MM.1S (cell line): ENCODE measurements at regions not wholly inside any gene's neighbourhood (a gene's known extent, or its start where the extent isn't known, plus 50 kb on each side); places are given as distances from the start of the nearest gene placed in this dataset.

Source experiments
- DNase-seq: peaks from one replicate; pipeline ENCODE4 v3.0.0-alpha.2; 2015
- H2AFZ ChIP-seq: fragments of 300-600 bp; sonication (generic); 2 replicates; pipeline ENCODE4 v1.6.0; 2016; ENCODE audit warnings: antibody characterized with exemption, low read length
- H3F3A ChIP-seq: fragments of 300-600 bp; sonication (generic); 2 replicates; pipeline ENCODE4 v1.6.1; 2016; ENCODE audit warnings: mild to moderate bottlenecking, antibody characterized with exemption, low read length, moderate library complexity, mixed read lengths; ENCODE audit not compliant: insufficient read depth
- H3K27ac ChIP-seq: fragments of 300-600 bp; sonication (generic); 2 replicates; pipeline ENCODE4 v1.5.1; 2016; ENCODE audit warnings: mild to moderate bottlenecking, low read length
- H3K27me3 ChIP-seq: fragments of 300-600 bp; sonication (generic); replicated peaks from 2 replicates; pipeline ENCODE4 v1.6.0; 2016; ENCODE audit warnings: low read length; ENCODE audit not compliant: insufficient read depth
- H3K36me3 ChIP-seq: fragments of 300-600 bp; sonication (generic); replicated peaks from 2 replicates; pipeline ENCODE4 v1.6.1; 2016; ENCODE audit warnings: mild to moderate bottlenecking, low read length, mixed read lengths; ENCODE audit not compliant: insufficient read depth
- H3K4me1 ChIP-seq: fragments of 300-600 bp; sonication (generic); 2 replicates; pipeline ENCODE4 v1.6.1; 2016; ENCODE audit warnings: low read length, mixed read lengths
- H3K4me2 ChIP-seq: fragments of 300-600 bp; sonication (generic); 2 replicates; pipeline ENCODE4 v1.6.0; 2016; ENCODE audit warnings: low read depth, low read length
- H3K4me3 ChIP-seq: fragments of 300-600 bp; sonication (generic); 2 replicates; pipeline ENCODE4 v1.5.1; 2016; ENCODE audit warnings: low read length, mixed read lengths
- H3K79me2 ChIP-seq: fragments of 300-600 bp; sonication (generic); 2 replicates; pipeline ENCODE4 v1.6.1; 2016; ENCODE audit warnings: mixed run types, low read length, mixed read lengths
- H3K9ac ChIP-seq: fragments of 300-600 bp; sonication (generic); 2 replicates; pipeline ENCODE4 v1.6.1; 2016; ENCODE audit warnings: low read length, mixed read lengths
- H3K9me2 ChIP-seq: fragments of 300-600 bp; sonication (generic); replicated peaks from 2 replicates; pipeline ENCODE4 v1.6.1; 2016; ENCODE audit warnings: mild to moderate bottlenecking, low read length, mixed read lengths; ENCODE audit not compliant: insufficient read depth
- H3K9me3 ChIP-seq: fragments of 300-600 bp; sonication (generic); replicated peaks from 2 replicates; pipeline ENCODE4 v1.6.1; 2016; ENCODE audit warnings: mild to moderate bottlenecking, low read length, mixed read lengths; ENCODE audit not compliant: insufficient read depth
- H4K20me1 ChIP-seq: fragments of 300-600 bp; sonication (generic); 2 replicates; pipeline ENCODE4 v1.6.1; 2016; ENCODE audit warnings: mild to moderate bottlenecking, low read length, moderate library complexity, mixed read lengths; ENCODE audit not compliant: insufficient read depth
- CTCF ChIP-seq: fragments of 300-600 bp; sonication (generic); IDR thresholded peaks from 2 replicates; pipeline ENCODE4 v1.5.1; 2016; ENCODE audit warnings: antibody characterized with exemption, low read length, mixed read lengths
- EZH2 ChIP-seq: fragments of 300-600 bp; sonication (generic); optimal IDR thresholded peaks from 2 replicates; pipeline ENCODE3; 2017; ENCODE audit warnings: low read depth, mild to moderate bottlenecking, antibody characterized with exemption, low read length, mixed read lengths
- EZH2phosphoT487 ChIP-seq: fragments of 300-600 bp; sonication (generic); IDR thresholded peaks from 2 replicates; pipeline ENCODE4 v1.6.1; 2018; ENCODE audit warnings: antibody characterized with exemption, low read length

- TF ChIP-seq EZH2phosphoT487 (no peak), EZH2 (no peak), CTCF (no peak)
- Histone ChIP-seq H3K9me2 (no peaks in the 10 kb centered on the region), H3K4me2 (no peak overlapping the region), H3K4me1 (no peaks in the 10 kb centered on the region), H3F3A (no peaks in the 10 kb centered on the region), H3K4me3 (no peak overlapping the region), H4K20me1 (no peaks in the 10 kb centered on the region), H2AFZ (no peak overlapping the region), H3K79me2 (no peaks in the 10 kb centered on the region), H3K36me3 (no peaks in the 10 kb centered on the region), H3K9me3 (no peaks in the 10 kb centered on the region), H3K27me3 (no peaks in the 10 kb centered on the region), H3K9ac (no peak overlapping the region), H3K27ac (no peak overlapping the region)
- no peak for DNase-seq
Measured at GRCh38 chr18:11284349-11284748, 135.0 kb upstream of the PIEZO2 start.

GRCh38 chr18:11283479-11284161, 134.3 kb upstream of the PIEZO2 start:
- H3K9me2 ChIP-seq, result no peaks in the 10 kb centered on the region
- H3K36me3 ChIP-seq, result no peaks in the 10 kb centered on the region
- no peak for DNase-seq
- H3K4me1 ChIP-seq, result no peaks in the 10 kb centered on the region
- no peak for TF ChIP-seq EZH2
- TF ChIP-seq EZH2phosphoT487, result no peak
- no peak for TF ChIP-seq CTCF
- no peaks in the 10 kb centered on the region for H3F3A ChIP-seq
- H3K27ac ChIP-seq, result no peak overlapping the region
- no peaks in the 10 kb centered on the region for H3K27me3 ChIP-seq
- no peak overlapping the region for H2AFZ ChIP-seq
- no peak overlapping the region for H3K9ac ChIP-seq
- H3K9me3 ChIP-seq, result no peaks in the 10 kb centered on the region
- H3K79me2 ChIP-seq, result no peaks in the 10 kb centered on the region
- H4K20me1 ChIP-seq, result no peaks in the 10 kb centered on the region
- H3K4me3 ChIP-seq, result no peak overlapping the region
- no peak overlapping the region for H3K4me2 ChIP-seq

GRCh38 chr18:11279461-11279860, 130.1 kb upstream of the PIEZO2 start:
- no peaks in the 10 kb centered on the region for H3K4me1 ChIP-seq
- H3K36me3 ChIP-seq, result no peaks in the 10 kb centered on the region
- no peaks in the 10 kb centered on the region for H3F3A ChIP-seq
- no peak overlapping the region for H3K9ac ChIP-seq
- no peak overlapping the region for H3K27ac ChIP-seq
- no peaks in the 10 kb centered on the region for H4K20me1 ChIP-seq
- no peak for TF ChIP-seq CTCF
- no peak for TF ChIP-seq EZH2phosphoT487
- no peak for TF ChIP-seq EZH2
- no peak overlapping the region for H3K4me2 ChIP-seq
- H3K27me3 ChIP-seq, result no peaks in the 10 kb centered on the region
- no peaks in the 10 kb centered on the region for H3K9me2 ChIP-seq
- H3K79me2 ChIP-seq, result no peaks in the 10 kb centered on the region
- no peak overlapping the region for H3K4me3 ChIP-seq
- no peak overlapping the region for H2AFZ ChIP-seq
- DNase-seq, result no peak
- H3K9me3 ChIP-seq, result no peaks in the 10 kb centered on the region
